Neural progenitor cell (in vitro differentiated cells): ENCODE measurements at regions not wholly inside any gene's neighbourhood (a gene's known extent, or its start where the extent isn't known, plus 50 kb on each side); places are given as distances from the start of the nearest gene placed in this dataset.
A peak's percentile ranks its signal among the peaks of the same experiment; 100 is the strongest.

Experiments
- CTCF ChIP-seq: fragments of 200-600 bp; sonication (generic); IDR thresholded peaks from 2 replicates; pipeline ENCODE4 v1.5.1; 2017; ENCODE audit warnings: antibody characterized with exemption, mild to moderate bottlenecking
- EZH2 ChIP-seq: fragments of 200-600 bp; sonication (generic); IDR thresholded peaks from 2 replicates; pipeline ENCODE4 v1.6.1; 2017; ENCODE audit warnings: antibody characterized with exemption, mild to moderate bottlenecking, moderate library complexity
- EZH2phosphoT487 ChIP-seq: fragments of 200-600 bp; sonication (generic); IDR thresholded peaks from 2 replicates; pipeline ENCODE4 v1.6.1; 2017; ENCODE audit warnings: antibody characterized with exemption

GRCh38 chr2:177161741-177162460 lies 50.7 kb upstream of the HNRNPA3 start:
- TF ChIP-seq CTCF: peak; percentile 58
- TF ChIP-seq EZH2: no peak
- TF ChIP-seq EZH2phosphoT487: no peak
